ENCODE measurements at regions not wholly inside any gene's neighbourhood (a gene's known extent, or its start where the extent isn't known, plus 50 kb on each side); places are given as distances from the start of the nearest gene placed in this dataset.

GRCh38 chr16:86018487-86018886, 119.5 kb downstream of the IRF8 start:
- DNase-seq = no peak

GRCh38 chr16:86018941-86019340, 120.0 kb downstream of the IRF8 start:
- no peak for DNase-seq

GRCh38 chr16:86019446-86020047, 120.6 kb downstream of the IRF8 start:
- no peak for DNase-seq

- DNase-seq = no peak
These were observed 122.0 kb downstream of the IRF8 start for GRCh38 chr16:86020971-86021370.

- DNase-seq = no peak
These were observed 123.5 kb downstream of the IRF8 start for GRCh38 chr16:86022381-86022960.

- no peak for DNase-seq
These were observed 125.2 kb downstream of the IRF8 start for GRCh38 chr16:86024210-86024609.

- no peak for DNase-seq
These were observed 126.7 kb downstream of the IRF8 start for GRCh38 chr16:86025706-86026105.

- DNase-seq = no peak
These were observed 127.4 kb downstream of the IRF8 start for GRCh38 chr16:86026171-86026910.

- DNase-seq = no peak
These were observed 128.0 kb downstream of the IRF8 start for GRCh38 chr16:86026916-86027315.

GRCh38 chr16:86027373-86028126, 128.6 kb downstream of the IRF8 start:
- no peak for DNase-seq

GRCh38 chr16:86029131-86029741, 130.3 kb downstream of the IRF8 start:
- DNase-seq = peak; percentile 48

- DNase-seq = no peak
These were observed 131.2 kb downstream of the IRF8 start for GRCh38 chr16:86030116-86030515.

GRCh38 chr16:86031141-86031678, 132.2 kb downstream of the IRF8 start:
- no peak for DNase-seq

GRCh38 chr16:86033016-86033474, 134.1 kb downstream of the IRF8 start:
- peak; percentile 75 for DNase-seq

GRCh38 chr16:86033971-86034370, 135.0 kb downstream of the IRF8 start:
- DNase-seq = no peak

GRCh38 chr16:86034421-86034919, 135.5 kb downstream of the IRF8 start:
- DNase-seq = no peak

- DNase-seq = no peak
These were observed 136.9 kb downstream of the IRF8 start for GRCh38 chr16:86035906-86036305.

- DNase-seq = no peak
These were observed 139.3 kb downstream of the IRF8 start for GRCh38 chr16:86037999-86038925.

GRCh38 chr16:86038926-86039310, 140.0 kb downstream of the IRF8 start:
- no peak for DNase-seq

GRCh38 chr16:86039606-86040005, 140.6 kb downstream of the IRF8 start:
- DNase-seq = no peak

GRCh38 chr16:86040496-86040895, 141.5 kb downstream of the IRF8 start:
- no peak for DNase-seq

Data from right kidney (tissue), 1 donor.